ENCODE measurements at regions not wholly inside any gene's neighbourhood (a gene's known extent, or its start where the extent isn't known, plus 50 kb on each side); places are given as distances from the start of the nearest gene placed in this dataset.

GRCh38 chr18:67381608-67382150 is 134.8 kb downstream of the DSEL start:
- H3K79me2 ChIP-seq (ENCODE audit: low read length) = no peaks in the 10 kb centered on the region
- no peak overlapping the region for H3K27ac ChIP-seq (ENCODE audit: low read length)
- H3K9ac ChIP-seq (ENCODE audit: low read length) = no peak overlapping the region
- DNase-seq = no peak
- no peaks in the 10 kb centered on the region for H3K9me3 ChIP-seq (replicated peaks; ENCODE audit: insufficient read depth, low read length)
- H3K36me3 ChIP-seq (replicated peaks; ENCODE audit: insufficient read depth, low read length) = no peaks in the 10 kb centered on the region
- no peak overlapping the region for H3K4me3 ChIP-seq (ENCODE audit: low read length)
- no peaks in the 10 kb centered on the region for H4K20me1 ChIP-seq (ENCODE audit: insufficient read depth, low read length)
- no peaks in the 10 kb centered on the region for H3K9me2 ChIP-seq (replicated peaks; ENCODE audit: insufficient read depth, low read length)
- TF ChIP-seq EZH2phosphoT487 (IDR thresholded peaks at IDR 0.05; ENCODE audit: low read length) = no peak
- TF ChIP-seq EZH2 (optimal IDR thresholded peaks at IDR 0.05; ENCODE audit: low read depth, low read length) = no peak
- no peak for TF ChIP-seq CTCF (IDR thresholded peaks at IDR 0.05; ENCODE audit: low read length)
- no peak overlapping the region for H3K4me2 ChIP-seq (ENCODE audit: low read depth, low read length)
- no peaks in the 10 kb centered on the region for H3F3A ChIP-seq (ENCODE audit: insufficient read depth, low read length)
- H3K4me1 ChIP-seq (ENCODE audit: low read length) = no peaks in the 10 kb centered on the region
- H3K27me3 ChIP-seq (replicated peaks; ENCODE audit: insufficient read depth, low read length) = no peaks in the 10 kb centered on the region
- H2AFZ ChIP-seq (ENCODE audit: low read length) = no peak overlapping the region

- no peak overlapping the region for H3K4me3 ChIP-seq (ENCODE audit: low read length)
- H3F3A ChIP-seq (ENCODE audit: insufficient read depth, low read length) = no peaks in the 10 kb centered on the region
- no peak overlapping the region for H2AFZ ChIP-seq (ENCODE audit: low read length)
- no peak overlapping the region for H3K4me2 ChIP-seq (ENCODE audit: low read depth, low read length)
- H3K9me2 ChIP-seq (replicated peaks; ENCODE audit: insufficient read depth, low read length) = no peaks in the 10 kb centered on the region
- H4K20me1 ChIP-seq (ENCODE audit: insufficient read depth, low read length) = no peaks in the 10 kb centered on the region
- no peak overlapping the region for H3K9ac ChIP-seq (ENCODE audit: low read length)
- no peaks in the 10 kb centered on the region for H3K4me1 ChIP-seq (ENCODE audit: low read length)
- H3K36me3 ChIP-seq (replicated peaks; ENCODE audit: insufficient read depth, low read length) = no peaks in the 10 kb centered on the region
- H3K9me3 ChIP-seq (replicated peaks; ENCODE audit: insufficient read depth, low read length) = no peaks in the 10 kb centered on the region
- DNase-seq = no peak
- no peak for TF ChIP-seq EZH2phosphoT487 (IDR thresholded peaks at IDR 0.05; ENCODE audit: low read length)
- TF ChIP-seq CTCF (IDR thresholded peaks at IDR 0.05; ENCODE audit: low read length) = no peak
- no peak for TF ChIP-seq EZH2 (optimal IDR thresholded peaks at IDR 0.05; ENCODE audit: low read depth, low read length)
- no peak overlapping the region for H3K27ac ChIP-seq (ENCODE audit: low read length)
- no peaks in the 10 kb centered on the region for H3K27me3 ChIP-seq (replicated peaks; ENCODE audit: insufficient read depth, low read length)
- H3K79me2 ChIP-seq (ENCODE audit: low read length) = no peaks in the 10 kb centered on the region
Observed at GRCh38 chr18:67380867-67381266, 135.7 kb downstream of the DSEL start.

GRCh38 chr18:67379981-67380380 is 136.5 kb downstream of the DSEL start:
- no peak overlapping the region for H3K4me3 ChIP-seq (ENCODE audit: low read length)
- H3K9me2 ChIP-seq (replicated peaks; ENCODE audit: insufficient read depth, low read length) = no peaks in the 10 kb centered on the region
- no peak overlapping the region for H3K27ac ChIP-seq (ENCODE audit: low read length)
- no peak for DNase-seq
- no peaks in the 10 kb centered on the region for H3K36me3 ChIP-seq (replicated peaks; ENCODE audit: insufficient read depth, low read length)
- no peaks in the 10 kb centered on the region for H3K4me1 ChIP-seq (ENCODE audit: low read length)
- TF ChIP-seq EZH2 (optimal IDR thresholded peaks at IDR 0.05; ENCODE audit: low read depth, low read length) = no peak
- no peak for TF ChIP-seq EZH2phosphoT487 (IDR thresholded peaks at IDR 0.05; ENCODE audit: low read length)
- no peak for TF ChIP-seq CTCF (IDR thresholded peaks at IDR 0.05; ENCODE audit: low read length)
- H3K4me2 ChIP-seq (ENCODE audit: low read depth, low read length) = no peak overlapping the region
- no peaks in the 10 kb centered on the region for H3K9me3 ChIP-seq (replicated peaks; ENCODE audit: insufficient read depth, low read length)
- H3F3A ChIP-seq (ENCODE audit: insufficient read depth, low read length) = no peaks in the 10 kb centered on the region
- H3K79me2 ChIP-seq (ENCODE audit: low read length) = no peaks in the 10 kb centered on the region
- no peaks in the 10 kb centered on the region for H3K27me3 ChIP-seq (replicated peaks; ENCODE audit: insufficient read depth, low read length)
- H3K9ac ChIP-seq (ENCODE audit: low read length) = no peak overlapping the region
- H2AFZ ChIP-seq (ENCODE audit: low read length) = no peak overlapping the region
- no peaks in the 10 kb centered on the region for H4K20me1 ChIP-seq (ENCODE audit: insufficient read depth, low read length)
